Endothelial cell (in vitro differentiated cells): ENCODE measurements at regions not wholly inside any gene's neighbourhood (a gene's known extent, or its start where the extent isn't known, plus 50 kb on each side); places are given as distances from the start of the nearest gene placed in this dataset.

Experiments used
- DNase-seq: peaks from one replicate; pipeline ENCODE4 v3.0.0; 2021; ENCODE audit warnings: low spot score
- H3K27ac Mint-ChIP-seq: one replicate; pipeline ENCODE4 v1.8.0; 2021; ENCODE audit warnings: mixed read lengths, inconsistent platforms; ENCODE audit not compliant: unreplicated experiment
- H3K27me3 Mint-ChIP-seq: one replicate; pipeline ENCODE4 v1.8.0; 2021; ENCODE audit warnings: mild to moderate bottlenecking, moderate library complexity, mixed read lengths, inconsistent platforms; ENCODE audit not compliant: unreplicated experiment
- H3K36me3 Mint-ChIP-seq: one replicate; pipeline ENCODE4 v1.8.0; 2021; ENCODE audit warnings: mild to moderate bottlenecking, low read depth, mixed read lengths, inconsistent platforms; ENCODE audit not compliant: unreplicated experiment
- H3K4me1 Mint-ChIP-seq: one replicate; pipeline ENCODE4 v1.8.0; 2021; ENCODE audit warnings: mild to moderate bottlenecking, mixed read lengths, inconsistent platforms; ENCODE audit not compliant: unreplicated experiment
- H3K4me3 Mint-ChIP-seq: one replicate; pipeline ENCODE4 v1.8.0; 2021; ENCODE audit warnings: mild to moderate bottlenecking, mixed read lengths, inconsistent platforms; ENCODE audit not compliant: unreplicated experiment
- H3K9me3 Mint-ChIP-seq: one replicate; pipeline ENCODE4 v1.8.0; 2021; ENCODE audit warnings: mixed read lengths, inconsistent platforms; ENCODE audit not compliant: unreplicated experiment
- TF ChIP-seq, protein P1 (sequence below): fragments of 200-600 bp; sonication (generic); IDR thresholded peaks from one replicate; pipeline ENCODE4 v1.5.0; 2021; ENCODE audit warnings: antibody characterized with exemption; ENCODE audit not compliant: unreplicated experiment

DNA sequence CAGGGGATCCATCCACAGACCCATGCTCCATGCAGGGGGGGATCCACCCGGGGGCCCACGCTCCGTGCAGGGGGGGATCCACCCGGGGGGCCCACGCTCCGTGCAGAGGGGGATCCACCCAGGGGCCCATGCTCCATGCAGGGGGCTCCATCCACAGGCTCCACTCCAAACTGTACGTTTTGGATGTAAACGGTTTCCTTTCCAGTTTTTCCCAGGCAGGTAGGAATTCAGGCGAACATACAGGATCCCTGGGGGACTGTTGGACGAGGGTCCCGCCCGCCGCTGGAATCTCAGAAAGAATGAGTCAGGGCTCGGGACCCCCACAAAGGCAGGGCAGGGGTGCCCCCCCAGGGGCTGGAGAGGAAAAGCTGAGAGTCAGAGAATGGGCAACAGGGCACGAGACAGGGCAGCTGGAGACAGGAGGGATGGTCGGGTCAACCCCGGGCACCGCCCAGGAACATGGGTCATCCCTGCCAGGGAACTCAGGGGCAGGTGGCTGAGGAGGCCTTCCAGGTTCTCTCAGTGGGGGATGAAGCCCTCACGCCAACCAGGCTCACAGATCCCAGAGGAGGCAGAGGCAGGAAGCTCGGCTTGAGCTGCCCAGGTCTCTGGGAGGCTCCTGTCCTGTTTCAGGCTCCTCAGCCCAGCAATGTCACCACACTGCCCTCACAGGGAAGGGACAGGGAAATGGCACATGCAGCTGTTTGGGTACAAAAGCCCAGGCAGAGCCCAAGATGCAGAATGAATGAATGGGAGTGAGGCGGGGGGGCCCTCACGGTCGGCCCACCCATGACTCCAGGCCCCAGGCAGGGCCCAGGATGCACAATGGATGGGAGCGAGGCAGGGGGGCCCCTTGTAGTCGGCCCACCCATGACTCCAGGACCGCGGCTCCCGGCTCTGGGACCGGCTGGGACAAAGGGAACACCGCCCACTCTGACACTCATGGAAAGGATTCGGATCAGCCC, 200.2 kb downstream of the BRD1 start:
- H3K4me1 Mint-ChIP-seq, result no peaks in the 10 kb centered on the region
- H3K9me3 Mint-ChIP-seq, result no peaks in the 10 kb centered on the region
- DNase-seq, result no peak
- H3K27me3 Mint-ChIP-seq, result peaks cover 8% of the 10 kb centered on the region
- H3K27ac Mint-ChIP-seq, result no peak overlapping the region
- H3K36me3 Mint-ChIP-seq, result peaks cover 3% of the 10 kb centered on the region
- H3K4me3 Mint-ChIP-seq, result no peak overlapping the region
- TF ChIP-seq, protein P1, sequence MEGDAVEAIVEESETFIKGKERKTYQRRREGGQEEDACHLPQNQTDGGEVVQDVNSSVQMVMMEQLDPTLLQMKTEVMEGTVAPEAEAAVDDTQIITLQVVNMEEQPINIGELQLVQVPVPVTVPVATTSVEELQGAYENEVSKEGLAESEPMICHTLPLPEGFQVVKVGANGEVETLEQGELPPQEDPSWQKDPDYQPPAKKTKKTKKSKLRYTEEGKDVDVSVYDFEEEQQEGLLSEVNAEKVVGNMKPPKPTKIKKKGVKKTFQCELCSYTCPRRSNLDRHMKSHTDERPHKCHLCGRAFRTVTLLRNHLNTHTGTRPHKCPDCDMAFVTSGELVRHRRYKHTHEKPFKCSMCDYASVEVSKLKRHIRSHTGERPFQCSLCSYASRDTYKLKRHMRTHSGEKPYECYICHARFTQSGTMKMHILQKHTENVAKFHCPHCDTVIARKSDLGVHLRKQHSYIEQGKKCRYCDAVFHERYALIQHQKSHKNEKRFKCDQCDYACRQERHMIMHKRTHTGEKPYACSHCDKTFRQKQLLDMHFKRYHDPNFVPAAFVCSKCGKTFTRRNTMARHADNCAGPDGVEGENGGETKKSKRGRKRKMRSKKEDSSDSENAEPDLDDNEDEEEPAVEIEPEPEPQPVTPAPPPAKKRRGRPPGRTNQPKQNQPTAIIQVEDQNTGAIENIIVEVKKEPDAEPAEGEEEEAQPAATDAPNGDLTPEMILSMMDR, result no peak

DNA sequence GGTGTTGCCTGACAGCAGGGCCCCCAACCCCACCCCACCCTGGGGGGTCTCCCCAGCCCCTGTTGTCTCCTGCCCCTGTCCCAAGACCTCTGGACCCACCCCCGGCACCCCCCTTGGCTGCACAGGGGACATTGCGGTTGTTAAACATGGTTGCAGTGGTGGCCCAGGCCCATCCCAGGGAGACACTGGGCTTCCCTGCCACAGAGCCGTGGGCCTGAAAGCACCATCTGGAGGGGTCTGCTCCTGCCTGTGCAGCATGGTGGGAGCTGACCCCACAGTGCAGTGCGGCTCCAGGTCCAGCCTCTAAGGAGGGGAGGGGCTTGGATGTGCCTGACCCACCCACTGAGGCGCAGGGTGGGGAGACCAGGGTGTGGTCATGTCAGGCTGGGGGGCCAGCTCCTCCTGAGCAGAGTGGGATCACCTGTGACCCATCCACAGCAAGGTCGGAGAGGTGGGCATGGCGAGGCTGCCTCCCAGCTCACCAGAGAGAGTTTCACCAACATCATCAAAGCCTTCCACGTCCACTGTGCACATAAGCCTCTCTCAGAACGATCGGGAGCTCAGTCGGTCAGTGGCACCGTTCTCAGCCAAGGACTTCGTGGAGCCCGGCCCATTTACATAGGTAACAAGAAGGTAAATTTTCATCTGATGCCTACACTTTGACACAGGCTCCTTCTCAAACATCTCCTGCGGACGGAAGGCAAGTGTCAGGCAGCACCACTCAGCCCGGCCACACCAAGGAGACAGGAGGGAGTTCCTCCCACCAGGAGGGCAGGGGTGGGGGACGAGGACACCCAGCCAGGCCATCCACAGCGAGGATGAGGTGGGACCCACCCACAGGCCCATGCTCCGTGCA, 201.1 kb downstream of the BRD1 start:
- no peak overlapping the region for H3K27ac Mint-ChIP-seq
- peaks cover 8% of the 10 kb centered on the region for H3K27me3 Mint-ChIP-seq
- no peaks in the 10 kb centered on the region for H3K4me1 Mint-ChIP-seq

DNA sequence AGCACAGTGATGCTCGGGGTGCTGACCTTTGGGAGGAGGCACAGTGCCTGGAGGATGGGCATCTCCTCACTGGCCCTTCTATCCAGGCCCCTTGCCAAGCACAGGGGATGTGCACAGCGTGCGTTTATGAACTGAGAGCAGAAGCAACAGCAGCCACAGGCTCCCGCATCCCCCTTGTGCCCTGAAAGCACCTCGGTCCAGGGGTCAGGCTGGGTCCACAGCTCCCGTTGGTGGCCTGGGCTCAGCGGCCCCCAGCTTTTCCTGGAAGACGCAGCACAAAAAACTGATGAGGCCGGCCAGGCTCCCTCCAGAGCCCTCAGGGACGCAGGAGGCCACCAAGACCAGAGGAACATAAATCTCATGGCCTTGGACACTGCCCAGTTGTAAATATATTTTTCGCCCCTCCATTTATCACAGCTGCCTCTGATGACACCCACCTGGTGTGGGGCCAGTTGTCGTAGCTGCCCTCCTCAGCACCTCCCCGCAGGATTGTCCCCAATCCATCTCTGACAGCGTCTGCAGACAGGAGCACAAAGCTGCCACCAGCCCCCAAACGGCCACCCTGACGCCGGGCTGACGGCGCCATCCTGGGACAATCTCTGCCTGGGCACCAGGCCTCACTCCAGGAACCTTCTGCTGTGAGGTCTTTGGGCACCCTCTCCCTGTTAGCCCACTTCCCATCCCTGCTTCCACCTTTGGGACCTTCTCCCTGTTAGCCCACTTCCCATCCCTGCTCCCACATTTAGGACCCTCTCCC, 203.1 kb downstream of the BRD1 start:
- H3K4me1 Mint-ChIP-seq, result peaks cover 3% of the 10 kb centered on the region
- TF ChIP-seq, protein P1, result no peak
- no peaks in the 10 kb centered on the region for H3K9me3 Mint-ChIP-seq
- peaks cover 4% of the 10 kb centered on the region for H3K27me3 Mint-ChIP-seq
- H3K36me3 Mint-ChIP-seq, result peaks cover 3% of the 10 kb centered on the region
- no peak for DNase-seq
- no peak overlapping the region for H3K4me3 Mint-ChIP-seq
- H3K27ac Mint-ChIP-seq, result no peak overlapping the region

More for the DNA sequence above, 201.1 kb downstream of the BRD1 start:
- Mint-ChIP-seq H3K36me3 (peaks cover 3% of the 10 kb centered on the region), H3K9me3 (no peaks in the 10 kb centered on the region), H3K4me3 (no peak overlapping the region)
- TF ChIP-seq, protein P1, result no peak
- DNase-seq, result no peak

DNA sequence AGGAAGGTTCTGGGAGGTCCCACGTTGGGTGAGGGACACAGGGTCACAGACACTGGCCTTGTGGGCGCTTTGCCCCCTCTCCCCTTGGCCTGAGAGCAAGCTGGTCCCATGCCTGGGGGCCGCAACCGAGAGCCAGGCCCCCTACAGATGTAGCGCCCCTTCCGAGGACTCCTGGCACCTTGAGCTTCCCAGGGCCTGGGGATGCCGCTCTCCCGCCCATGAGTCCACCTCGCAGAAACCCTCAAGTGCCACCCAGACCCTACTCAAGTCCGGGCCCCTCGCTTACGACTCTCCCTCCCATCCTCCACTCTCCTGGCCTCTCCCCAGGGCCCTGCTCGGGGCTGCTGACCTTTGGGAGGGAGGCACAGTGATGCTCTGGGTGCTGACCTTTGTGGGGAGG, 204.0 kb downstream of the BRD1 start:
- Mint-ChIP-seq H3K9me3 (no peaks in the 10 kb centered on the region), H3K36me3 (peaks cover 3% of the 10 kb centered on the region), H3K27me3 (peaks cover 6% of the 10 kb centered on the region), H3K4me3 (no peak overlapping the region), H3K4me1 (peaks cover 3% of the 10 kb centered on the region), H3K27ac (no peak overlapping the region)
- no peak for DNase-seq
- TF ChIP-seq, protein P1, result no peak
